D721Med (cell line): ENCODE measurements at regions not wholly inside any gene's neighbourhood (a gene's known extent, or its start where the extent isn't known, plus 50 kb on each side); places are given as distances from the start of the nearest gene placed in this dataset.

Experiments used
- DNase-seq: peaks from one replicate; pipeline ENCODE4 v3.0.0; 2011; ENCODE audit warnings: low spot score; ENCODE audit not compliant: insufficient read length
- FAIRE-seq: peaks from 2 replicates; lab custom pipeline; 2011; peaks lifted over from hg19 to GRCh38; lab: Jason Lieb, UNC
- TF ChIP-seq, protein P1 (sequence below): IDR thresholded peaks from 2 replicates; pipeline ENCODE4 v1.5.1; 2012; ENCODE audit warnings: mild to moderate bottlenecking, control low read depth; ENCODE audit not compliant: insufficient read depth; ENCODE audit errors: missing control alignments

DNA sequence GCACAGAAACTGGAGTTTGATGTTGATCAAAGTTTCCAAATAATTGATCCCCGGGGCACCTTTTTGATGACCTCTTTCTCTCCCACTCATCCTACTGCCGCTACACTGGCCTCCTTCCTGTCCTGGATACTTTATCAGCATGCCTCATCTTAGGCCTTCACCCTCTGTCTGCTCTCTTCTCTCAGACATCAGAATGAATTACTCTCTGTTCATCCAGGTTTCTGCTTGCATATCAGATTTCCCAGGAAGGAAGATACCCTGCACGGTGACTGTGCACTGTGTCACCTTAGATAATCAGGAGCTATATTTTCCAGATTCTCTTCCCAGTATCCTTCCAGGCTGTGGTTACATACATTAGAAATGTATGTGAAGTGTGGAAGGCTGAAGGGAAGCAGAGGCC is 397.0 kb downstream of the DIRAS2 start:
- TF ChIP-seq, protein P1, sequence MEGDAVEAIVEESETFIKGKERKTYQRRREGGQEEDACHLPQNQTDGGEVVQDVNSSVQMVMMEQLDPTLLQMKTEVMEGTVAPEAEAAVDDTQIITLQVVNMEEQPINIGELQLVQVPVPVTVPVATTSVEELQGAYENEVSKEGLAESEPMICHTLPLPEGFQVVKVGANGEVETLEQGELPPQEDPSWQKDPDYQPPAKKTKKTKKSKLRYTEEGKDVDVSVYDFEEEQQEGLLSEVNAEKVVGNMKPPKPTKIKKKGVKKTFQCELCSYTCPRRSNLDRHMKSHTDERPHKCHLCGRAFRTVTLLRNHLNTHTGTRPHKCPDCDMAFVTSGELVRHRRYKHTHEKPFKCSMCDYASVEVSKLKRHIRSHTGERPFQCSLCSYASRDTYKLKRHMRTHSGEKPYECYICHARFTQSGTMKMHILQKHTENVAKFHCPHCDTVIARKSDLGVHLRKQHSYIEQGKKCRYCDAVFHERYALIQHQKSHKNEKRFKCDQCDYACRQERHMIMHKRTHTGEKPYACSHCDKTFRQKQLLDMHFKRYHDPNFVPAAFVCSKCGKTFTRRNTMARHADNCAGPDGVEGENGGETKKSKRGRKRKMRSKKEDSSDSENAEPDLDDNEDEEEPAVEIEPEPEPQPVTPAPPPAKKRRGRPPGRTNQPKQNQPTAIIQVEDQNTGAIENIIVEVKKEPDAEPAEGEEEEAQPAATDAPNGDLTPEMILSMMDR = no peak
- DNase-seq (no peak), FAIRE-seq (no peak)

DNA sequence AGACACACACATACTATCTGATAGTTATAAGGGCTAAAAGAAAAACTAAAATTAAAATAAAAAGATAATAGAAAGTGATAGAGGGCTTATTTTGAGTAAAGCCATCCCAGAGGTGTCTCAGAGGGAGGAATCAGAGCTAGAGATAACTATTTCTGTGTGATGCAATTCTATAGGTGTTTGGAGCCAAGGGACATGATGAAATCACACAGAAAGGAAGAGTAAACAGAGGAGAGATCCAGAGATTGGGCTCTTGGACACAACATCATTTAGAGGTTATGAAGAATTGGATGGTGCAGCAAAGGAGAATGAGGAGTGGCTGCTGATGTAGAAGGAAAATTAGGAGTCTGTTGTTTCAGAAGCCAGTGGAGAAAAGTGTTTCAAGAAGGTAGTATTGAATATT is 393.5 kb downstream of the DIRAS2 start:
- TF ChIP-seq, protein P1 = no peak
- DNase-seq (no peak), FAIRE-seq (no peak)

DNA sequence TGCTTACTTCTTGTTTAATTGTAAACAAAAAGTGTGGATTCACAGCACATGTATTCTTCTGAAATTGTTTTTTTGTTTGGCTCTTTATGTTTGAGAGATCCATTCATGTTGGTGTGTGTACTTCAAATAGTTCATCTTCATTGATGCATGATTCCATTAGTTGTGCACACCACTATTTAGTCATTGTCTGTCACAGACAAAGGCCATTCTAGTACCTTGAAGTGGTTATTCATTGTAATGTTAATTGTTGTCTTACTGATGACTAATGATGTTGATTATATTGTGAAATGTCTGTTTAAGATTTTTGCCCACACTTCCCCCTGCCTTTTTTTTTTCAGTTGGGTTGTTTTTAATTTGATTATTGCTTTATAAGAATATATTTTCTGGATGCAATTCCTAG is 391.3 kb downstream of the DIRAS2 start:
- FAIRE-seq (peak; percentile 21), DNase-seq (no peak)
- TF ChIP-seq, protein P1 = no peak

DNA sequence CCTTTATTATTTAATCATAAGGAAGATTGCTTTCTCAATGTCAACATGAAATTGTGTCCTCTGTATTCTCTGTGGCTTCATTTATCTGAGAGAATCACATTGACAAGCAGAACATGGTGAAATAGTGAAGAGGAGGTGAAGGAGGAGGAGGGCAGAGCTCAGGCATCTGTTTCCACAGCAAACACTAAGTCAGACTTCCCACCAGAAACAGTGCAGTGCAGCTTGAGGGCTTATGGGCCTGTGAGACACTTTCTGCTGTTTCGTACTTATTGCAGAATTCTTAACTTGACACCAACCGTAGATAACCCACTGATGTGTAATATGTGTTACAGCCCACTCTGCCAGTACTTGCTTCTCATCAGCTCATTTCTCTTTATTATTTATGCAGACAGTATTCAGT is 386.3 kb downstream of the DIRAS2 start:
- TF ChIP-seq, protein P1 = no peak
- FAIRE-seq = no peak
- DNase-seq = no peak

DNA sequence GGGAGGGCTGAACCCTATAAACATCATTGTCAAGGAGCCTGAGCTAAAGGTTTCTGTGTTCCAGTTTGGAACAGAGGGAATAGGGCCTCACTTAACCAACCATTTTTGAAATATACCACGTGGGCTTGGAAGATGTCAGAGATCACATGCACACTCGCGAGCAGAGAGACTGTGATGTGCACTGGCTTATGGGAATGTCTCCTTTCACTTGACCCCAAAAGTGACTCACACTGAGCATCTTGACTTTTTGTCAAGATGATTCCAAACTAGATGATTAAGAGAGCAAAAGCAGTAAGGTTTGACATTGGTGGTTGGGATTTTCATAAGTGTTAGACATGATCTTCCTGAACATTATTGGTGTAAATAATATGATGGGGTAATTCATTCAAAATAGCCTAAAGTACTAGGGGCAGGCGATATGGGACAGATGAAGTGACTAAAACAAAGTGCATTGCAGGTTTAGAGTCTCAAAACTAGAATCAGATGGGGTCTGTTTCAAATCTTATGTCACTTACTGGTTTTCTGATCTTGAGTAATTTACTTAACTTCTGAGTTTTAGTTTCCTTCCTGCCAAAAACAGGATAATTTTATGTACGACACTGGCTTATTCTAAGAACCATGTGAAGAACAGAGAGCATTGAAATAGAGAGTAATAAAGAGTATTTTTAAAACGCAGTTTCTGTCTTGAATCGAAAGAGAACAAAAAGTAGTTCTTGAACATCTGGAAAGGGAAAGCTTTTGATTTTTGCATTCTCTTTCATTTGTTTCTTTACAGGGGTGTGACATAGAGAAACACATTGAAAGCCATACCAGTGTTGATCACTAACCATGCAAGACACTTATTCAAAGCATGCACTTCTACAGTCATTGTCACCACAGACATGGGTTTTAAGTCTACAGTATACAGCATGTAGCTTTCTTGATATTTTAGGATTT is 383.0 kb downstream of the DIRAS2 start:
- TF ChIP-seq, protein P1 = no peak
- FAIRE-seq (no peak), DNase-seq (no peak)

DNA sequence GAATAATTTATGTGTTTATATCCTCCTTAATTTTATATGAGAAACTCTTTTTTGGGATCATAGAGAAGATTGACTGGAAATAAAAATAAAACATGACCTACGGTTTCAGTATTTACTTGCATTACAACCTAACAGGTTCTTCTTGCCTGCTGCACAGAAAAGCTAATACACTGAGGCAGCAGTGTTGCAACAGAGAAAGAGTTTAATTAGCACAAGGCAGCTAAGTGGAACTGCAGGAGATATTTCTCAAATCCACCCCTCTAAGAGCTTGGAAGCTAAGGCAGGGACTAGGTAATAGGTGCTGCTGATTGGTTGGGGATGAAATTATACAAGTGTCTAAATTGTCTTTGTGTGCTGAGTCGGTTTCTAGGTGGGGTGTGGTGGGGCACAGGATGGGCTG is 380.9 kb downstream of the DIRAS2 start:
- FAIRE-seq = no peak

More for the DNA sequence above, 380.9 kb downstream of the DIRAS2 start:
- TF ChIP-seq, protein P1 = no peak
- no peak for DNase-seq
